ENCODE measurements at regions not wholly inside any gene's neighbourhood (a gene's known extent, or its start where the extent isn't known, plus 50 kb on each side); places are given as distances from the start of the nearest gene placed in this dataset.

GRCh38 chr11:21768388-21768787 is 424.5 kb upstream of the ANO5 start:
- DNase-seq (ENCODE audit: low read depth), result no peak
- TF ChIP-seq CTCF (IDR thresholded peaks at IDR 0.05; ENCODE audit: low read depth, low read length, missing control alignments), result no peak
- H3K4me3 ChIP-seq (ENCODE audit: low read depth, low read length), result no peak overlapping the region

GRCh38 chr11:21769188-21769587 is 423.7 kb upstream of the ANO5 start:
- no peak overlapping the region for H3K4me3 ChIP-seq (ENCODE audit: low read depth, low read length)
- DNase-seq (ENCODE audit: low read depth), result no peak
- TF ChIP-seq CTCF (IDR thresholded peaks at IDR 0.05; ENCODE audit: low read depth, low read length, missing control alignments), result no peak

GRCh38 chr11:21771097-21771496 is 421.8 kb upstream of the ANO5 start:
- TF ChIP-seq CTCF (IDR thresholded peaks at IDR 0.05; ENCODE audit: low read depth, low read length, missing control alignments), result no peak
- DNase-seq (ENCODE audit: low read depth), result no peak
- H3K4me3 ChIP-seq (ENCODE audit: low read depth, low read length), result no peak overlapping the region

- no peak overlapping the region for H3K4me3 ChIP-seq (ENCODE audit: low read depth, low read length)
- DNase-seq (ENCODE audit: low read depth), result no peak
- no peak for TF ChIP-seq CTCF (IDR thresholded peaks at IDR 0.05; ENCODE audit: low read depth, low read length, missing control alignments)
These were observed 418.7 kb upstream of the ANO5 start for GRCh38 chr11:21774212-21774611.

GRCh38 chr11:21775911-21776310 is 417.0 kb upstream of the ANO5 start:
- no peak overlapping the region for H3K4me3 ChIP-seq (ENCODE audit: low read depth, low read length)

GRCh38 chr11:21783954-21784353 is 408.9 kb upstream of the ANO5 start:
- TF ChIP-seq CTCF (IDR thresholded peaks at IDR 0.05; ENCODE audit: low read depth, low read length, missing control alignments), result no peak
- no peak for DNase-seq (ENCODE audit: low read depth)
- H3K4me3 ChIP-seq (ENCODE audit: low read depth, low read length), result no peak overlapping the region

More at GRCh38 chr11:21775911-21776310, 417.0 kb upstream of the ANO5 start:
- no peak for DNase-seq (ENCODE audit: low read depth)
- TF ChIP-seq CTCF (IDR thresholded peaks at IDR 0.05; ENCODE audit: low read depth, low read length, missing control alignments), result no peak

GRCh38 chr11:21785351-21785750 is 407.5 kb upstream of the ANO5 start:
- TF ChIP-seq CTCF (IDR thresholded peaks at IDR 0.05; ENCODE audit: low read depth, low read length, missing control alignments), result no peak

More at GRCh38 chr11:21785351-21785750, 407.5 kb upstream of the ANO5 start:
- no peak overlapping the region for H3K4me3 ChIP-seq (ENCODE audit: low read depth, low read length)
- DNase-seq (ENCODE audit: low read depth), result no peak

Measured in GM12864 (cell line).